HL-60 (cell line): ENCODE measurements at regions not wholly inside any gene's neighbourhood (a gene's known extent, or its start where the extent isn't known, plus 50 kb on each side); places are given as distances from the start of the nearest gene placed in this dataset.
"Not testable (repeated sequence)": the region's sequence is repeated elsewhere in the genome, so short reads cannot be mapped to it uniquely, and the experiment has no call there.

Experiments
- DNase-seq, 2 experiments: peaks; one replicate each; pipeline ENCODE4 v3.0.0-alpha.2; 2010 to 2020; ENCODE audit warnings: low read depth in 1 of 2, low spot score in 1 of 2
- H3K27ac ChIP-seq: fragments of 250-450 bp; sonication (Bioruptor Pico); replicated peaks from 2 replicates; pipeline ENCODE4 v1.5.1; 2020; ENCODE audit warnings: mild to moderate bottlenecking, moderate library complexity
- H3K27me3 ChIP-seq: fragments of 250-450 bp; sonication (Bioruptor Pico); 2 replicates; pipeline ENCODE4 v1.5.1; 2021; ENCODE audit warnings: mild to moderate bottlenecking, moderate library complexity; ENCODE audit not compliant: insufficient read depth, poor library complexity, severe bottlenecking
- H3K4me3 ChIP-seq: replicated peaks from 2 replicates; pipeline ENCODE4 v1.5.1; 2011; ENCODE audit warnings: mild to moderate bottlenecking, control low read depth, low read length; ENCODE audit not compliant: insufficient read depth
- CTCF ChIP-seq: IDR thresholded peaks from one replicate; pipeline ENCODE4 v1.5.1; 2011; ENCODE audit warnings: low read length, control low read depth, inconsistent platforms; ENCODE audit not compliant: insufficient read depth
- GABPA ChIP-seq: IDR thresholded peaks from 2 replicates; pipeline ENCODE4 v1.6.1; 2012; ENCODE audit warnings: low read depth
- POLR2AphosphoS5 ChIP-seq: IDR thresholded peaks from 2 replicates; pipeline ENCODE4 v1.6.1; 2012; ENCODE audit warnings: low read depth
- REST ChIP-seq: IDR thresholded peaks from 2 replicates; pipeline ENCODE4 v1.6.1; 2012; ENCODE audit warnings: low read depth; ENCODE audit not compliant: insufficient replicate concordance
- SPI1 ChIP-seq: IDR thresholded peaks from 2 replicates; pipeline ENCODE4 v1.6.1; 2012; ENCODE audit warnings: low read depth, mild to moderate bottlenecking, borderline replicate concordance

GRCh38 chr7:91468256-91468655 is 204.0 kb downstream of the FZD1 start:
- Histone ChIP-seq H3K27me3 (no peaks in the 10 kb centered on the region), H3K27ac (no peak overlapping the region), H3K4me3 (no peak overlapping the region)
- no peak for TF ChIP-seq POLR2AphosphoS5
- TF ChIP-seq GABPA: no peak
- TF ChIP-seq REST: no peak
- no peak for TF ChIP-seq CTCF
- TF ChIP-seq SPI1: no peak
- no peak for DNase-seq

DNA sequence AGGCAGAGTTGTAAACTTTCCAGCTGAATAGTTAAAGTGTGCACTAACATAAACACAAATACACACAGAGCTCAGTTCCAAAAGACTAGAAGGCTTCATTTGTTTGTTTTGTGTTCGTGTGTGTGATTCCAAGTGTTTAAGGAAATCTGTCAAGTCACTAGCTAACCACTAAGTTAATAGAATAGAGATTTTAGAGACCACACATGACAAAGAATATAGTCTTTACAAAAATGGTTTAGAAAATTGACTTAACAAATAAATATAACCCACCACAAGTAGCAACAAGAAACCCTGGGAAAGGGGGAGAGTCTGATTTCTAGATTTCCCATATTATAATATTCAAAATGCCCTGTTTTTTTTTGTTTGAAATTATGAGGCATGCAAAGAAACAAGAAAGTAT is 209.4 kb downstream of the FZD1 start:
- H3K4me3 ChIP-seq: no peak overlapping the region
- no peak overlapping the region for H3K27ac ChIP-seq
- no peak for DNase-seq
- no peaks in the 10 kb centered on the region for H3K27me3 ChIP-seq
- TF ChIP-seq GABPA (no peak), POLR2AphosphoS5 (no peak)

DNA sequence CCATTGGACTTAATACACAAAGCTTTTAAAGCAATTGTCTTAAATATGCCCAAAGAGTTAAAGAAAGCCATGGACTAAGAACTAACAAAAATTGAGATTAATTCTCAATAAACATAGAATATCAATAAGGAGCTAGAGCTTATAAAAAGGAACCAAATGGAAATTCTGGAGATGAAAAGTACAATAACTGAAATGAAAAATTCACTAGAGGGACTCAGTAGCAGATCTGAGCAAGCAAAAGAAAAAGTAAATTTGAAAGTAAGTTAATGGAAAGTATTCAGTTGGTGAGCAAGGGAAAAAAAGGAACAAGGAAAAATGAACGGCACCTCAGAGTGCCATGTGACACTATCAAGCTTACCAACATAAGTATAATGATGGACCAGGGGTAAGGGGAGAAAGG is 209.8 kb downstream of the FZD1 start:
- no peak overlapping the region for H3K4me3 ChIP-seq
- no peaks in the 10 kb centered on the region for H3K27me3 ChIP-seq
- TF ChIP-seq CTCF (no peak), POLR2AphosphoS5 (no peak), GABPA (no peak), SPI1 (no peak), REST (no peak)
- no peak overlapping the region for H3K27ac ChIP-seq
- DNase-seq: no peak

DNA sequence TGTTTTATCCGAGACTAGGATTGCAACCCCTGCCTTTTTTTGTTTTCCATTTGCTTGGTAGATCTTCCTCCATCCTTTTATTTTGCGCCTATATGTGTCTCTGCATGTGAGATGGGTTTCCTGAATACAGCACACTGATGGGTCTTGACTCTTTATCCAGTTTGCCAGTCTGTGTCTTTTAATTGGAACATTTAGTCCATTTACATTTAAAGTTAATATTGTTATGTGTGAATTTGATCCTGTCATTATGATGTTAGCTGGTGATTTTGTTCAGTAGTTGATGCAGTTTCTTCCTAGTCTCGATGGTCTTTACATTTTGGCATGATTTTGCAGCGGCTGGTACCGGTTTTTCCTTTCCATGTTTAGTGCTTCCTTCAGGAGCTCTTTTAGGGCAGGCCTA is 216.2 kb downstream of the FZD1 start:
- DNase-seq, H3K27me3 ChIP-seq, H3K27ac ChIP-seq, H3K4me3 ChIP-seq: not testable (repeated sequence)

DNA sequence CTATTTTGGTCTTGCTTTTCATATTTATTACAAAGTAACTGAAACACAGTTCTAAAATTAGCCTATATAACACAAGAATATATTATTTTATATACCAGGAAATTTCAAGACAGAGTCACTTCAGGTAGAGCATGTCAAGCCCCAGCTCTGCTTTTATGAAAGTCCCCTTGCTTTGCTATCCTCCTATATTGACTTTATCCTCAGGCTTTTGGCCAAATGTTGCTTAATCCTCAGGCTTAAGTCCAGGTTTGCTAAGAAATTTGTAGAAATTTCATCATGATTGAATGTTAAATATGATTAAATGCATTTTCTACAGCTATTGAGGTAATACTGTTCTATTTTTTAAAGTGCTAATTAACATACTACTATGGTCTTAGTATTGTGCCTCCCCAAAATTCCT is 227.6 kb downstream of the FZD1 start:
- Histone ChIP-seq H3K4me3 (no peak overlapping the region), H3K27me3 (no peaks in the 10 kb centered on the region), H3K27ac (no peak overlapping the region)
- no peak for DNase-seq
- no peak for TF ChIP-seq SPI1
